Loucy (cell line): ENCODE measurements at regions not wholly inside any gene's neighbourhood (a gene's known extent, or its start where the extent isn't known, plus 50 kb on each side); places are given as distances from the start of the nearest gene placed in this dataset.

Experiments
- CTCF ChIP-seq: fragments of 200-600 bp; sonication (generic); conservative IDR thresholded peaks from 2 replicates; pipeline ENCODE4 v1.5.1; 2014; ENCODE audit warnings: mild to moderate bottlenecking, antibody characterized with exemption, low read length
- EZH2phosphoT487 ChIP-seq: fragments of 200-600 bp; IDR thresholded peaks from 2 replicates; pipeline ENCODE4 v1.6.1; 2018; ENCODE audit warnings: antibody characterized with exemption, mild to moderate bottlenecking, moderate library complexity, borderline replicate concordance

- TF ChIP-seq CTCF (no peak), EZH2phosphoT487 (no peak)
Observed at GRCh38 chr5:5025098-5025773, 114.9 kb upstream of the ADAMTS16 start.
